HepG2 (cell line): ENCODE measurements at regions not wholly inside any gene's neighbourhood (a gene's known extent, or its start where the extent isn't known, plus 50 kb on each side); places are given as distances from the start of the nearest gene placed in this dataset.

Experiments
- ATAC-seq: fragments of 200-7000 bp; cut with Tn5 transposase; 3 replicates; pipeline ENCODE4 v1.9.1; 2020; ENCODE audit warnings: mild to moderate bottlenecking, moderate library complexity
- BruUV-seq: library from RNA; stranded (reverse); fragments of 400-500 nt; replicated peaks from 2 replicates; lab custom pipeline; 2021; lab: Mats Ljungman, UMichigan
- CTCF ChIA-PET: fragments of 300-600 bp; formaldehyde crosslinking; extraction: SDS; loops from one replicate; lab custom pipeline; 2021; ENCODE audit warnings: low total read pairs, inconsistent platforms, low intra/inter-chr PET ratio; lab: Yijun Ruan, JAX
- POLR2A ChIA-PET: fragments of 350-600 bp; sonication (Branson Sonifier 250); formaldehyde crosslinking; loops from one replicate; lab custom pipeline; 2020; ENCODE audit warnings: antibody characterized with exemption, inconsistent platforms; lab: Yijun Ruan, JAX
- DNase-seq: peaks from one replicate; pipeline ENCODE4 v3.0.0-alpha.2; 2015; ENCODE audit warnings: low spot score
- FAIRE-seq: peaks from 3 replicates; lab custom pipeline; 2011; peaks lifted over from hg19 to GRCh38; lab: Jason Lieb, UNC
- H2AFZ ChIP-seq: one replicate; pipeline ENCODE4 v1.6.1; 2011; ENCODE audit warnings: low read length, inconsistent platforms
- H3K27ac ChIP-seq: fragments of 300-600 bp; 3 replicates; pipeline ENCODE4 v1.8.0; 2011; ENCODE audit warnings: mixed run types, mild to moderate bottlenecking, mixed read lengths, low read length, inconsistent platforms; ENCODE audit not compliant: insufficient read depth; ENCODE audit errors: extremely low read length
- H3K27me3 ChIP-seq, 2 experiments: fragments of 200-600 bp in 1 of 2; 2 replicates in 1 of 2; 3 replicates in 1 of 2; pipeline versions ENCODE4 v1.6.0 to v1.8.0; 2011; ENCODE audit warnings: low read length in 2 of 2, mild to moderate bottlenecking in 2 of 2, moderate library complexity in 2 of 2, inconsistent platforms in 1 of 2; ENCODE audit not compliant: insufficient read depth in 2 of 2, control insufficient read depth in 1 of 2
- H3K36me3 ChIP-seq, 2 experiments: fragments of 200-600 bp in 1 of 2; replicated peaks in 1 of 2; 2 replicates in 1 of 2; 3 replicates in 1 of 2; pipeline versions ENCODE4 v1.5.1 to v1.8.0; 2011; ENCODE audit warnings: low read length in 2 of 2, inconsistent platforms in 1 of 2; ENCODE audit not compliant: insufficient read depth in 2 of 2, control insufficient read depth in 1 of 2
- H3K4me1 ChIP-seq: 2 replicates; pipeline ENCODE4 v1.5.1; 2012; ENCODE audit warnings: low read length, inconsistent platforms; ENCODE audit not compliant: insufficient read depth
- H3K4me2 ChIP-seq: 2 replicates; pipeline ENCODE4 v1.6.0; 2011; ENCODE audit warnings: low read depth, low read length, inconsistent platforms
- H3K4me3 ChIP-seq, 3 experiments: fragments of 200-600 bp in 1 of 3; sonication (generic), shearing (Covaris generic) in 1 of 3; replicated peaks in 1 of 3; 2 replicates each; pipeline ENCODE4 v1.5.1; 2011 to 2016; ENCODE audit warnings: low read length in 3 of 3, inconsistent platforms in 2 of 3, low read depth in 2 of 3, mild to moderate bottlenecking in 2 of 3, control low read depth in 1 of 3, mixed read lengths in 1 of 3; ENCODE audit not compliant: insufficient read depth in 1 of 3
- H3K79me2 ChIP-seq: one replicate; pipeline ENCODE4 v1.6.1; 2011; ENCODE audit warnings: low read length, inconsistent platforms; ENCODE audit not compliant: insufficient read depth
- H3K9ac ChIP-seq: 2 replicates; pipeline ENCODE4 v1.6.0; 2011; ENCODE audit warnings: mild to moderate bottlenecking, low read depth, low read length, inconsistent platforms; ENCODE audit not compliant: insufficient read depth
- H3K9me3 ChIP-seq: 2 replicates; pipeline ENCODE4 v1.5.1; 2012; ENCODE audit warnings: mild to moderate bottlenecking, low read length
- H4K20me1 ChIP-seq: 2 replicates; pipeline ENCODE4 v1.6.0; 2011; ENCODE audit warnings: inconsistent platforms, mild to moderate bottlenecking, low read length, moderate library complexity; ENCODE audit not compliant: insufficient read depth
- HCFC1 ChIP-seq: fragments of 150-350 bp; IDR thresholded peaks from 2 replicates; pipeline ENCODE4 v1.6.1; 2014; ENCODE audit warnings: low read depth, low read length
- JUNB ChIP-seq: sonication (generic); formaldehyde crosslinking; IDR thresholded peaks from 2 replicates; pipeline ENCODE4 v1.8.0; 2022; ENCODE audit warnings: missing genetic modification reagents, mild to moderate bottlenecking, borderline replicate concordance
- KDM4B ChIP-seq: sonication (generic); formaldehyde crosslinking; IDR thresholded peaks from 2 replicates; pipeline ENCODE4 v1.4.0; 2020; ENCODE audit warnings: missing genetic modification reagents
- MIER3 ChIP-seq: IDR thresholded peaks from 2 replicates; pipeline ENCODE4 v1.6.1; 2016; ENCODE audit warnings: missing compliant biosample characterization, borderline replicate concordance
- NFE2L1 ChIP-seq: sonication (generic); formaldehyde crosslinking; IDR thresholded peaks from 2 replicates; pipeline ENCODE4 v1.4.0; 2020; ENCODE audit warnings: missing genetic modification reagents, mild to moderate bottlenecking, borderline replicate concordance
- NR3C1 ChIP-seq: sonication (generic); formaldehyde crosslinking; IDR thresholded peaks from 2 replicates; pipeline ENCODE4 v1.4.0; 2020; ENCODE audit warnings: missing genetic modification reagents
- TAF15 ChIP-seq: fragments of 200-400 bp; formaldehyde crosslinking; IDR thresholded peaks from one replicate; pipeline ENCODE4 v1.6.1; 2018; ENCODE audit warnings: mild to moderate bottlenecking, low read depth, low read length; ENCODE audit not compliant: poor library complexity, severe bottlenecking
- TRIM24 ChIP-seq: sonication (generic); formaldehyde crosslinking; IDR thresholded peaks from 2 replicates; pipeline ENCODE4 v1.8.0; 2022; ENCODE audit warnings: mild to moderate bottlenecking, missing genetic modification reagents
- ZBTB34 ChIP-seq: sonication (generic); formaldehyde crosslinking; IDR thresholded peaks from 2 replicates; pipeline ENCODE4 v1.8.0; 2022; ENCODE audit warnings: mild to moderate bottlenecking, missing genetic modification reagents
- ZNF331 ChIP-seq: sonication (generic); formaldehyde crosslinking; IDR thresholded peaks from 2 replicates; pipeline ENCODE4 v1.4.0; 2020; ENCODE audit warnings: missing genetic modification reagents
- ZNF496 ChIP-seq: sonication (generic); formaldehyde crosslinking; IDR thresholded peaks from 2 replicates; pipeline ENCODE4 v1.8.1; 2023; ENCODE audit warnings: mild to moderate bottlenecking, moderate library complexity, missing genetic modification reagents; ENCODE audit not compliant: insufficient replicate concordance
- ZNF567 ChIP-seq: sonication (generic); formaldehyde crosslinking; IDR thresholded peaks from 2 replicates; pipeline ENCODE4 v1.8.1; 2023; ENCODE audit warnings: mild to moderate bottlenecking, missing genetic modification reagents, borderline replicate concordance
- ZNF879 ChIP-seq: sonication (generic); formaldehyde crosslinking; IDR thresholded peaks from 2 replicates; pipeline ENCODE4 v1.8.1; 2023; ENCODE audit warnings: missing genetic modification reagents
- in situ Hi-C: cut with HindIII; loops from 2 replicates; pipeline ENCODE4 v1.10.0; 2017; ENCODE audit warnings: low pct_unique_long_range_greater_than_20kb; ENCODE audit not compliant: extremely low pct_ligation_motif_present
- intact Hi-C: fragments of 100-400 bp; cut with micrococcal nuclease; formaldehyde crosslinking; loops from one replicate; pipeline ENCODE4 v1.10.0; 2022; ENCODE audit not compliant: unreplicated experiment
- TF ChIP-seq, protein P1 (sequence below): sonication (generic); formaldehyde crosslinking; IDR thresholded peaks from 2 replicates; pipeline ENCODE4 v1.5.0; 2020; ENCODE audit warnings: mild to moderate bottlenecking, missing genetic modification reagents, borderline replicate concordance

- ATAC-seq (no peak), DNase-seq (no peak), FAIRE-seq (no peak)
- Histone ChIP-seq H3K36me3 (no peaks in the 10 kb centered on the region), H3K4me1 (no peaks in the 10 kb centered on the region), H3K9ac (no peak overlapping the region), H3K79me2 (no peaks in the 10 kb centered on the region), H4K20me1 (no peaks in the 10 kb centered on the region), H3K27me3 (no peaks in the 10 kb centered on the region), H2AFZ (no peak overlapping the region), H3K4me2 (no peak overlapping the region), H3K9me3 (no peaks in the 10 kb centered on the region), H3K4me3 (no peak overlapping the region), H3K27ac (no peak overlapping the region)
- intact Hi-C loops: no loop called here
- CTCF ChIA-PET: no interaction called here
- in situ Hi-C loops: no loop called here
- TF ChIP-seq MIER3: no peak
- no peak for TF ChIP-seq ZNF879 (CRISPR knock-in tag)
- TF ChIP-seq NR3C1: no peak
- TF ChIP-seq TAF15: no peak
- TF ChIP-seq ZBTB34 (CRISPR knock-in tag): no peak
- no peak for TF ChIP-seq ZNF331 (CRISPR knock-in tag)
- no peak for TF ChIP-seq HCFC1
- TF ChIP-seq, protein P1, sequence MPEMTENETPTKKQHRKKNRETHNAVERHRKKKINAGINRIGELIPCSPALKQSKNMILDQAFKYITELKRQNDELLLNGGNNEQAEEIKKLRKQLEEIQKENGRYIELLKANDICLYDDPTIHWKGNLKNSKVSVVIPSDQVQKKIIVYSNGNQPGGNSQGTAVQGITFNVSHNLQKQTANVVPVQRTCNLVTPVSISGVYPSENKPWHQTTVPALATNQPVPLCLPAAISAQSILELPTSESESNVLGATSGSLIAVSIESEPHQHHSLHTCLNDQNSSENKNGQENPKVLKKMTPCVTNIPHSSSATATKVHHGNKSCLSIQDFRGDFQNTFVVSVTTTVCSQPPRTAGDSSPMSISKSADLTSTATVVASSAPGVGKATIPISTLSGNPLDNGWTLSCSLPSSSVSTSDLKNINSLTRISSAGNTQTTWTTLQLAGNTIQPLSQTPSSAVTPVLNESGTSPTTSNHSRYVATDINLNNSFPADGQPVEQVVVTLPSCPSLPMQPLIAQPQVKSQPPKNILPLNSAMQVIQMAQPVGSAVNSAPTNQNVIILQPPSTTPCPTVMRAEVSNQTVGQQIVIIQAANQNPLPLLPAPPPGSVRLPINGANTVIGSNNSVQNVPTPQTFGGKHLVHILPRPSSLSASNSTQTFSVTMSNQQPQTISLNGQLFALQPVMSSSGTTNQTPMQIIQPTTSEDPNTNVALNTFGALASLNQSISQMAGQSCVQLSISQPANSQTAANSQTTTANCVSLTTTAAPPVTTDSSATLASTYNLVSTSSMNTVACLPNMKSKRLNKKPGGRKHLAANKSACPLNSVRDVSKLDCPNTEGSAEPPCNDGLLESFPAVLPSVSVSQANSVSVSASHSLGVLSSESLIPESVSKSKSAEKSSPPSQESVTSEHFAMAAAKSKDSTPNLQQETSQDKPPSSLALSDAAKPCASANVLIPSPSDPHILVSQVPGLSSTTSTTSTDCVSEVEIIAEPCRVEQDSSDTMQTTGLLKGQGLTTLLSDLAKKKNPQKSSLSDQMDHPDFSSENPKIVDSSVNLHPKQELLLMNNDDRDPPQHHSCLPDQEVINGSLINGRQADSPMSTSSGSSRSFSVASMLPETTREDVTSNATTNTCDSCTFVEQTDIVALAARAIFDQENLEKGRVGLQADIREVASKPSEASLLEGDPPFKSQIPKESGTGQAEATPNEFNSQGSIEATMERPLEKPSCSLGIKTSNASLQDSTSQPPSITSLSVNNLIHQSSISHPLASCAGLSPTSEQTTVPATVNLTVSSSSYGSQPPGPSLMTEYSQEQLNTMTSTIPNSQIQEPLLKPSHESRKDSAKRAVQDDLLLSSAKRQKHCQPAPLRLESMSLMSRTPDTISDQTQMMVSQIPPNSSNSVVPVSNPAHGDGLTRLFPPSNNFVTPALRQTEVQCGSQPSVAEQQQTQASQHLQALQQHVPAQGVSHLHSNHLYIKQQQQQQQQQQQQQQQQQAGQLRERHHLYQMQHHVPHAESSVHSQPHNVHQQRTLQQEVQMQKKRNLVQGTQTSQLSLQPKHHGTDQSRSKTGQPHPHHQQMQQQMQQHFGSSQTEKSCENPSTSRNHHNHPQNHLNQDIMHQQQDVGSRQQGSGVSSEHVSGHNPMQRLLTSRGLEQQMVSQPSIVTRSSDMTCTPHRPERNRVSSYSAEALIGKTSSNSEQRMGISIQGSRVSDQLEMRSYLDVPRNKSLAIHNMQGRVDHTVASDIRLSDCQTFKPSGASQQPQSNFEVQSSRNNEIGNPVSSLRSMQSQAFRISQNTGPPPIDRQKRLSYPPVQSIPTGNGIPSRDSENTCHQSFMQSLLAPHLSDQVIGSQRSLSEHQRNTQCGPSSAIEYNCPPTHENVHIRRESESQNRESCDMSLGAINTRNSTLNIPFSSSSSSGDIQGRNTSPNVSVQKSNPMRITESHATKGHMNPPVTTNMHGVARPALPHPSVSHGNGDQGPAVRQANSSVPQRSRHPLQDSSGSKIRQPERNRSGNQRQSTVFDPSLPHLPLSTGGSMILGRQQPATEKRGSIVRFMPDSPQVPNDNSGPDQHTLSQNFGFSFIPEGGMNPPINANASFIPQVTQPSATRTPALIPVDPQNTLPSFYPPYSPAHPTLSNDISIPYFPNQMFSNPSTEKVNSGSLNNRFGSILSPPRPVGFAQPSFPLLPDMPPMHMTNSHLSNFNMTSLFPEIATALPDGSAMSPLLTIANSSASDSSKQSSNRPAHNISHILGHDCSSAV (CRISPR knock-in tag): no peak
- TF ChIP-seq JUNB (CRISPR knock-in tag): no peak
- no peak for TF ChIP-seq ZNF567 (CRISPR knock-in tag)
- no peak for TF ChIP-seq TRIM24 (CRISPR knock-in tag)
- no peak for TF ChIP-seq KDM4B (CRISPR knock-in tag)
- TF ChIP-seq NFE2L1 (CRISPR knock-in tag): no peak
- TF ChIP-seq ZNF496 (CRISPR knock-in tag): no peak
- no TSS peak for BruUV-seq
- POLR2A ChIA-PET: no interaction called here
These were observed 482.8 kb upstream of the NAALADL2 start for GRCh38 chr3:174376346-174376745.
